OCI-LY7 (cell line): ENCODE measurements at regions not wholly inside any gene's neighbourhood (a gene's known extent, or its start where the extent isn't known, plus 50 kb on each side); places are given as distances from the start of the nearest gene placed in this dataset.

Source experiments
- BruUV-seq: library from RNA; stranded (reverse); fragments of 400-500 nt; replicated peaks from 2 replicates; lab custom pipeline; 2021; lab: Mats Ljungman, UMichigan
- CTCF ChIA-PET: fragments of 300-600 bp; sonication (Branson Sonifier 250); formaldehyde crosslinking; loops from one replicate; lab custom pipeline; 2022; ENCODE audit warnings: antibody characterized with exemption; ENCODE audit not compliant: unreplicated experiment; lab: Charles Lee
- POLR2A ChIA-PET: fragments of 300-600 bp; sonication (Branson Sonifier 250); formaldehyde crosslinking; loops from one replicate; lab custom pipeline; 2022; ENCODE audit warnings: antibody characterized with exemption; lab: Charles Lee
- DNase-seq: peaks from one replicate; pipeline ENCODE4 v3.0.0-alpha.2; 2015; ENCODE audit warnings: low spot score
- H2AFZ ChIP-seq: fragments of 200-600 bp; sonication (generic), shearing (Covaris generic); 2 replicates; pipeline ENCODE4 v1.6.1; 2014; ENCODE audit warnings: mild to moderate bottlenecking, antibody characterized with exemption, low read length, moderate library complexity
- H3K27ac ChIP-seq: fragments of 200-600 bp; sonication (generic); 2 replicates; pipeline ENCODE4 v1.5.1; 2014; ENCODE audit warnings: mixed run types, low read depth, mild to moderate bottlenecking, moderate library complexity, low read length, inconsistent platforms; ENCODE audit not compliant: poor library complexity, severe bottlenecking
- H3K36me3 ChIP-seq: fragments of 200-600 bp; sonication (generic); 2 replicates; pipeline ENCODE4 v1.6.1; 2014; ENCODE audit warnings: mild to moderate bottlenecking, antibody characterized with exemption, low read length, moderate library complexity, mixed read lengths; ENCODE audit not compliant: insufficient read depth
- H3K4me1 ChIP-seq: fragments of 200-600 bp; sonication (generic); 2 replicates; pipeline ENCODE4 v1.5.1; 2014; ENCODE audit warnings: mild to moderate bottlenecking, low read length; ENCODE audit not compliant: insufficient read depth, poor library complexity, severe bottlenecking
- H3K4me2 ChIP-seq: fragments of 200-600 bp; sonication (generic); 2 replicates; pipeline ENCODE4 v1.6.1; 2014; ENCODE audit warnings: mild to moderate bottlenecking, low read length
- H3K4me3 ChIP-seq: fragments of 200-600 bp; sonication (generic); 2 replicates; pipeline ENCODE4 v1.5.1; 2014; ENCODE audit warnings: mild to moderate bottlenecking, low read depth, low read length; ENCODE audit not compliant: poor library complexity, severe bottlenecking
- H3K79me2 ChIP-seq: fragments of 200-600 bp; sonication (generic); 2 replicates; pipeline ENCODE4 v1.6.1; 2016; ENCODE audit warnings: low read depth, mild to moderate bottlenecking, low read length, moderate library complexity, mixed read lengths; ENCODE audit not compliant: insufficient read depth
- H3K9me2 ChIP-seq: fragments of 200-600 bp; sonication (generic); 2 replicates; pipeline ENCODE4 v1.6.1; 2016; ENCODE audit warnings: mild to moderate bottlenecking, low read length, mixed read lengths; ENCODE audit not compliant: insufficient read depth
- H3K9me3 ChIP-seq: fragments of 200-600 bp; sonication (generic); 2 replicates; pipeline ENCODE4 v1.6.1; 2014; ENCODE audit warnings: mild to moderate bottlenecking, mixed run types, low read length, mixed read lengths
- H4K20me1 ChIP-seq: fragments of 200-600 bp; sonication (generic); 2 replicates; pipeline ENCODE4 v1.6.1; 2014; ENCODE audit warnings: mild to moderate bottlenecking, antibody characterized with exemption, low read length, moderate library complexity, mixed read lengths; ENCODE audit not compliant: insufficient read depth
- CTCF ChIP-seq: fragments of 200-600 bp; sonication (generic); conservative IDR thresholded peaks from 2 replicates; pipeline ENCODE4 v1.5.1; 2014; ENCODE audit warnings: mild to moderate bottlenecking, antibody characterized with exemption, low read length, moderate library complexity, mixed read lengths
- EZH2phosphoT487 ChIP-seq: fragments of 200-600 bp; sonication (generic); IDR thresholded peaks from 2 replicates; pipeline ENCODE4 v1.6.1; 2018; ENCODE audit warnings: low read depth, borderline replicate concordance, mild to moderate bottlenecking, mixed run types, antibody characterized with exemption, low read length, moderate library complexity, mixed read lengths
- intact Hi-C: fragments of 100-400 bp; cut with micrococcal nuclease; formaldehyde crosslinking; loops from one replicate; pipeline ENCODE4 v1.10.0; 2022; ENCODE audit not compliant: unreplicated experiment

- BruUV-seq, result no TSS peak
These were observed 386.6 kb downstream of the PLK2 start for GRCh38 chr5:58073243-58073642.

GRCh38 chr5:58072300-58072965, 387.5 kb downstream of the PLK2 start:
- Histone ChIP-seq H3K4me3 (no peak overlapping the region), H3K9me3 (no peaks in the 10 kb centered on the region), H3K4me1 (no peaks in the 10 kb centered on the region), H3K4me2 (no peak overlapping the region), H3K27ac (no peak overlapping the region), H4K20me1 (no peaks in the 10 kb centered on the region), H3K9me2 (no peaks in the 10 kb centered on the region), H3K79me2 (no peaks in the 10 kb centered on the region), H3K36me3 (no peaks in the 10 kb centered on the region), H2AFZ (no peak overlapping the region)
- no peak for DNase-seq
- no peak for TF ChIP-seq CTCF
- no peak for TF ChIP-seq EZH2phosphoT487
- CTCF ChIA-PET, result no interaction called here
- BruUV-seq, result no TSS peak
- POLR2A ChIA-PET, result no interaction called here
- intact Hi-C loops, result no loop called here

More at GRCh38 chr5:58073243-58073642, 386.6 kb downstream of the PLK2 start:
- no peak overlapping the region for H2AFZ ChIP-seq
- H4K20me1 ChIP-seq, result no peaks in the 10 kb centered on the region
- no peak overlapping the region for H3K4me3 ChIP-seq
- H3K36me3 ChIP-seq, result no peaks in the 10 kb centered on the region
- no peak overlapping the region for H3K27ac ChIP-seq
- no peaks in the 10 kb centered on the region for H3K4me1 ChIP-seq
- ChIA-PET POLR2A (no interaction called here), CTCF (no interaction called here)
- no peak for DNase-seq
- H3K79me2 ChIP-seq, result no peaks in the 10 kb centered on the region
- no peak for TF ChIP-seq CTCF
- no peak for TF ChIP-seq EZH2phosphoT487
- no peaks in the 10 kb centered on the region for H3K9me3 ChIP-seq
- H3K4me2 ChIP-seq, result no peak overlapping the region
- intact Hi-C loops, result no loop called here
- no peaks in the 10 kb centered on the region for H3K9me2 ChIP-seq

GRCh38 chr5:58071566-58071965, 388.3 kb downstream of the PLK2 start:
- no peaks in the 10 kb centered on the region for H4K20me1 ChIP-seq
- no peak for TF ChIP-seq EZH2phosphoT487
- no peak for TF ChIP-seq CTCF
- intact Hi-C loops, result no loop called here
- DNase-seq, result no peak
- H3K4me2 ChIP-seq, result no peak overlapping the region
- no TSS peak for BruUV-seq
- H3K9me2 ChIP-seq, result no peaks in the 10 kb centered on the region
- ChIA-PET CTCF (no interaction called here), POLR2A (no interaction called here)
- H3K79me2 ChIP-seq, result no peaks in the 10 kb centered on the region
- H2AFZ ChIP-seq, result no peak overlapping the region
- no peaks in the 10 kb centered on the region for H3K4me1 ChIP-seq
- H3K9me3 ChIP-seq, result no peaks in the 10 kb centered on the region
- no peak overlapping the region for H3K4me3 ChIP-seq
- H3K36me3 ChIP-seq, result no peaks in the 10 kb centered on the region
- H3K27ac ChIP-seq, result no peak overlapping the region
